Renal cortex interstitium (tissue), 11 donors: ENCODE measurements at regions not wholly inside any gene's neighbourhood (a gene's known extent, or its start where the extent isn't known, plus 50 kb on each side); places are given as distances from the start of the nearest gene placed in this dataset.
"Not testable (repeated sequence)": the region's sequence is repeated elsewhere in the genome, so short reads cannot be mapped to it uniquely, and the experiment has no call there.

ENCODE experiments used
- DNase-seq, 11 donors: peaks; one replicate each; pipeline ENCODE4 v3.0.0-alpha.2; 2013; ENCODE audit warnings: low read depth in 9 of 11, low spot score in 4 of 11; ENCODE audit errors: extremely low read depth in 1 of 11

- DNase-seq = no peak
These were observed 179.2 kb downstream of the NDUFA10 start for GRCh38 chr2:239845968-239846367.

GRCh38 chr2:239839306-239839705 lies 185.8 kb downstream of the NDUFA10 start:
- no peak for DNase-seq

- DNase-seq = no peak
These were observed 188.9 kb downstream of the NDUFA10 start for GRCh38 chr2:239836021-239836765.

GRCh38 chr2:239835056-239835455 lies 190.1 kb downstream of the NDUFA10 start:
- no peak for DNase-seq

- no peak for DNase-seq
These were observed 191.0 kb downstream of the NDUFA10 start for GRCh38 chr2:239834143-239834542.

GRCh38 chr2:239833269-239834109 lies 191.7 kb downstream of the NDUFA10 start:
- no peak for DNase-seq

- no peak for DNase-seq
These were observed 192.5 kb downstream of the NDUFA10 start for GRCh38 chr2:239832490-239833268.

- DNase-seq = no peak
These were observed 193.2 kb downstream of the NDUFA10 start for GRCh38 chr2:239831861-239832489.

GRCh38 chr2:239831001-239831731 lies 194.0 kb downstream of the NDUFA10 start:
- DNase-seq = no peak

GRCh38 chr2:239830121-239831000 lies 194.8 kb downstream of the NDUFA10 start:
- DNase-seq = no peak

GRCh38 chr2:239829326-239829725 lies 195.8 kb downstream of the NDUFA10 start:
- DNase-seq = no peak

- DNase-seq = not testable (repeated sequence)
These were observed 196.2 kb downstream of the NDUFA10 start for GRCh38 chr2:239828973-239829275.

GRCh38 chr2:239828192-239828972 lies 196.8 kb downstream of the NDUFA10 start:
- no peak for DNase-seq

- DNase-seq = no peak
These were observed 197.6 kb downstream of the NDUFA10 start for GRCh38 chr2:239827523-239827890.

- no peak for DNase-seq
These were observed 198.2 kb downstream of the NDUFA10 start for GRCh38 chr2:239826786-239827522.

- no peak for DNase-seq
These were observed 198.8 kb downstream of the NDUFA10 start for GRCh38 chr2:239826376-239826775.

- no peak for DNase-seq
These were observed 199.5 kb downstream of the NDUFA10 start for GRCh38 chr2:239825705-239825979.
